SU-DHL-6 (cell line): ENCODE measurements at regions not wholly inside any gene's neighbourhood (a gene's known extent, or its start where the extent isn't known, plus 50 kb on each side); places are given as distances from the start of the nearest gene placed in this dataset.

Experiments
- EZH2phosphoT487 ChIP-seq: fragments of 200-600 bp; sonication (generic), shearing (Covaris generic); conservative IDR thresholded peaks from 2 replicates; pipeline ENCODE4 v1.6.1; 2018; ENCODE audit warnings: mild to moderate bottlenecking, antibody characterized with exemption, low read length, moderate library complexity, mixed read lengths
- TF ChIP-seq, protein P1 (sequence below): fragments of 200-600 bp; sonication (generic); IDR thresholded peaks from one replicate; pipeline ENCODE4 v1.5.1; 2017; ENCODE audit warnings: antibody characterized with exemption, mild to moderate bottlenecking, low read length, moderate library complexity; ENCODE audit not compliant: insufficient read depth, poor library complexity, severe bottlenecking

DNA sequence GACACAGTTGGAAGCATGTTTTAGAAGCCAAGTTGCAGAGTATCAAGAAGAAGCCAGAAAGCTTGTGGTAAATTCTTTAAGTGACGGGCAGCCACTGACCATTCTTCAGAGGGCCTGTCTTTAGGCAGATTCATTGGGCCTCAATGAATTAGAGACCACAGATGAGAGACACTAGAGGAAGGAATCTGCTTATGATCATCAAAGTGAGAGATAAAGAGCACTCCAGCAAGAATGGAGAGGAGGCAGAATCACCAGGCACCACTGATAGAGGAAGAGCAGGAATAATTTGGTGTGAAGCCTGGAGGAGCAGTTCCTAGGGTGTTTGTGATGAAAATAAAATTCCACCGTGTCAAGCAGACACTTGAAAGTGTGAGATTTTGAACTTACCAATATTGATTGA, 365.9 kb upstream of the SLC30A5 start:
- TF ChIP-seq, protein P1, sequence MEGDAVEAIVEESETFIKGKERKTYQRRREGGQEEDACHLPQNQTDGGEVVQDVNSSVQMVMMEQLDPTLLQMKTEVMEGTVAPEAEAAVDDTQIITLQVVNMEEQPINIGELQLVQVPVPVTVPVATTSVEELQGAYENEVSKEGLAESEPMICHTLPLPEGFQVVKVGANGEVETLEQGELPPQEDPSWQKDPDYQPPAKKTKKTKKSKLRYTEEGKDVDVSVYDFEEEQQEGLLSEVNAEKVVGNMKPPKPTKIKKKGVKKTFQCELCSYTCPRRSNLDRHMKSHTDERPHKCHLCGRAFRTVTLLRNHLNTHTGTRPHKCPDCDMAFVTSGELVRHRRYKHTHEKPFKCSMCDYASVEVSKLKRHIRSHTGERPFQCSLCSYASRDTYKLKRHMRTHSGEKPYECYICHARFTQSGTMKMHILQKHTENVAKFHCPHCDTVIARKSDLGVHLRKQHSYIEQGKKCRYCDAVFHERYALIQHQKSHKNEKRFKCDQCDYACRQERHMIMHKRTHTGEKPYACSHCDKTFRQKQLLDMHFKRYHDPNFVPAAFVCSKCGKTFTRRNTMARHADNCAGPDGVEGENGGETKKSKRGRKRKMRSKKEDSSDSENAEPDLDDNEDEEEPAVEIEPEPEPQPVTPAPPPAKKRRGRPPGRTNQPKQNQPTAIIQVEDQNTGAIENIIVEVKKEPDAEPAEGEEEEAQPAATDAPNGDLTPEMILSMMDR, result no peak
- TF ChIP-seq EZH2phosphoT487, result no peak
